Activated CD8-positive, alpha-beta T cell treated with anti-CD3 and anti-CD28 coated beads, Interleukin-2, amount 10 ng/mL, durations not matched to agents 7 days and 5 days (primary cell): ENCODE measurements at regions not wholly inside any gene's neighbourhood (a gene's known extent, or its start where the extent isn't known, plus 50 kb on each side); places are given as distances from the start of the nearest gene placed in this dataset.

Source experiments
- ATAC-seq: fragments of 150-1000 bp; cut with Tn5 transposase; one replicate; pipeline ENCODE4 v1.10.0; 2021; ENCODE audit warnings: moderate library complexity
- CTCF ChIA-PET: fragments of 350-600 bp; sonication (Branson Sonifier 250); formaldehyde crosslinking; loops from one replicate; lab custom pipeline; 2021; ENCODE audit warnings: antibody characterized with exemption; lab: Charles Lee
- POLR2A ChIA-PET: fragments of 350-600 bp; sonication (Branson Sonifier 250); formaldehyde crosslinking; loops from one replicate; lab custom pipeline; 2021; ENCODE audit warnings: antibody characterized with exemption; lab: Charles Lee
- DNase-seq: peaks from one replicate; pipeline ENCODE4 v3.0.0-alpha.2; 2020
- H3K27ac Mint-ChIP-seq: one replicate; pipeline ENCODE4 v1.8.0; 2021; ENCODE audit warnings: mild to moderate bottlenecking, mixed read lengths
- H3K27me3 Mint-ChIP-seq: one replicate; pipeline ENCODE4 v1.8.0; 2021; ENCODE audit warnings: low read depth, mixed read lengths
- H3K36me3 Mint-ChIP-seq: one replicate; pipeline ENCODE4 v1.8.0; 2021; ENCODE audit warnings: low read depth, mixed read lengths
- H3K4me1 Mint-ChIP-seq: one replicate; pipeline ENCODE4 v1.8.0; 2021; ENCODE audit warnings: low read depth, mixed read lengths
- H3K4me3 Mint-ChIP-seq: one replicate; pipeline ENCODE4 v1.8.0; 2021; ENCODE audit warnings: mild to moderate bottlenecking, mixed read lengths
- H3K9me3 Mint-ChIP-seq: one replicate; pipeline ENCODE4 v1.8.0; 2022; ENCODE audit warnings: mixed read lengths; ENCODE audit not compliant: insufficient read depth

- POLR2A ChIA-PET: no interaction called here
- H3K36me3 Mint-ChIP-seq: no peaks in the 10 kb centered on the region
- ATAC-seq: no peak
- CTCF ChIA-PET: interaction anchor here (4.9 to 5.7 kb wide), 2 partner anchors 10 to 406 kb away, joined by 26 to 44 read pairs; no protein-coding TSS in a partner anchor
- no peak overlapping the region for H3K27ac Mint-ChIP-seq
- no peaks in the 10 kb centered on the region for H3K4me1 Mint-ChIP-seq
- H3K27me3 Mint-ChIP-seq: peaks cover 2% of the 10 kb centered on the region
- no peaks in the 10 kb centered on the region for H3K9me3 Mint-ChIP-seq
- H3K4me3 Mint-ChIP-seq: no peak overlapping the region
- no peak for DNase-seq
These were observed 60.0 kb upstream of the ITSN2 start for GRCh38 chr2:24420373-24420772.

GRCh38 chr2:24418166-24418841 is 58.0 kb upstream of the ITSN2 start:
- Mint-ChIP-seq H3K9me3 (no peaks in the 10 kb centered on the region), H3K4me1 (no peaks in the 10 kb centered on the region), H3K27me3 (peaks cover 2% of the 10 kb centered on the region), H3K36me3 (no peaks in the 10 kb centered on the region), H3K4me3 (no peak overlapping the region), H3K27ac (no peak overlapping the region)
- ATAC-seq: no peak
- CTCF ChIA-PET: interaction anchor here (1.4 to 2.1 kb wide), 2 partner anchors 8 to 410 kb away, joined by 4 to 7 read pairs; no protein-coding TSS in a partner anchor
- DNase-seq: no peak
- POLR2A ChIA-PET: no interaction called here

GRCh38 chr2:24412812-24413211 is 52.5 kb upstream of the ITSN2 start:
- CTCF ChIA-PET: interaction anchor here (1.4 to 1.7 kb wide), 2 partner anchors 10 to 415 kb away, joined by 7 to 9 read pairs; no protein-coding TSS in a partner anchor

GRCh38 chr2:24411488-24412151 is 51.3 kb upstream of the ITSN2 start:
- POLR2A ChIA-PET: no interaction called here
- ATAC-seq: no peak
- H3K4me3 Mint-ChIP-seq: no peak overlapping the region
- peaks cover 3% of the 10 kb centered on the region for H3K27me3 Mint-ChIP-seq
- H3K4me1 Mint-ChIP-seq: no peaks in the 10 kb centered on the region
- no peak for DNase-seq
- H3K9me3 Mint-ChIP-seq: no peaks in the 10 kb centered on the region
- H3K27ac Mint-ChIP-seq: no peak overlapping the region
- CTCF ChIA-PET: interaction anchor here (1.4 to 4.2 kb wide), 8 partner anchors 11 to 716 kb away, joined by 7 to 96 read pairs (median 14); no protein-coding TSS in a partner anchor
- H3K36me3 Mint-ChIP-seq: no peaks in the 10 kb centered on the region

More at GRCh38 chr2:24412812-24413211, 52.5 kb upstream of the ITSN2 start:
- Mint-ChIP-seq H3K9me3 (no peaks in the 10 kb centered on the region), H3K4me3 (no peak overlapping the region), H3K4me1 (no peaks in the 10 kb centered on the region), H3K27me3 (no peaks in the 10 kb centered on the region), H3K27ac (no peak overlapping the region), H3K36me3 (no peaks in the 10 kb centered on the region)
- ATAC-seq: no peak
- DNase-seq: no peak
- POLR2A ChIA-PET: no interaction called here

GRCh38 chr2:24410976-24411375 is 50.6 kb upstream of the ITSN2 start:
- ChIA-PET CTCF (interaction anchor here (0.9 to 4.2 kb wide), 21 partner anchors 8 to 785 kb away, joined by 3 to 96 read pairs (median 5); partner anchors contain the start of gene ITSN2), POLR2A (no interaction called here)
- Mint-ChIP-seq H3K9me3 (no peaks in the 10 kb centered on the region), H3K4me3 (no peak overlapping the region), H3K27ac (no peak overlapping the region), H3K27me3 (peaks cover 3% of the 10 kb centered on the region), H3K4me1 (no peaks in the 10 kb centered on the region), H3K36me3 (no peaks in the 10 kb centered on the region)
- ATAC-seq (no peak), DNase-seq (no peak)

GRCh38 chr2:24409700-24410556 is 49.6 kb upstream of the ITSN2 start:
- peak; percentile 60 for DNase-seq
- POLR2A ChIA-PET: interaction anchor here (0.9 kb wide), 1 partner anchor 418 kb away, joined by 3 read pairs; no protein-coding TSS in a partner anchor
- CTCF ChIA-PET: interaction anchor here (0.6 to 4.2 kb wide), 38 partner anchors 8 to 786 kb away, joined by 3 to 96 read pairs (median 4); partner anchors contain the start of genes CENPO, ITSN2 and PTRHD1
- Mint-ChIP-seq H3K27ac (no peak overlapping the region), H3K36me3 (no peaks in the 10 kb centered on the region), H3K27me3 (peaks cover 3% of the 10 kb centered on the region), H3K9me3 (no peaks in the 10 kb centered on the region), H3K4me1 (no peaks in the 10 kb centered on the region), H3K4me3 (no peak overlapping the region)
- peak; percentile 84 for ATAC-seq
